HCT116 (cell line): ENCODE measurements at regions not wholly inside any gene's neighbourhood (a gene's known extent, or its start where the extent isn't known, plus 50 kb on each side); places are given as distances from the start of the nearest gene placed in this dataset.

Experiments
- ATAC-seq: fragments of 200-7000 bp; cut with Tn5 transposase; 2 replicates; pipeline ENCODE4 v1.9.1; 2020; ENCODE audit warnings: mild to moderate bottlenecking, moderate library complexity
- BruUV-seq: library from RNA; stranded (reverse); fragments of 400-500 nt; replicated peaks from 2 replicates; lab custom pipeline; 2021; lab: Mats Ljungman, UMichigan
- CTCF ChIA-PET: fragments of 300-600 bp; sonication (Branson Sonifier 250); formaldehyde crosslinking; loops from one replicate; lab custom pipeline; 2021; ENCODE audit warnings: antibody characterized with exemption; lab: Charles Lee
- POLR2A ChIA-PET: fragments of 300-600, 350-600 bp; sonication (Branson Sonifier 250); formaldehyde crosslinking; loops from one replicate; lab custom pipeline; 2021; ENCODE audit warnings: antibody characterized with exemption; lab: Charles Lee
- RAD21 ChIA-PET, 2 experiments: fragments of 300-600 bp; sonication (Branson Sonifier 250); formaldehyde crosslinking; loops; one replicate each; lab custom pipeline; 2023; ENCODE audit warnings: low total read pairs in 2 of 2; ENCODE audit not compliant: uncharacterized antibody in 2 of 2, unreplicated experiment in 2 of 2, low non-redundant PET in 1 of 2; lab: Charles Lee
- DNase-seq: peaks from one replicate; pipeline ENCODE4 v3.0.0-alpha.2; 2010; ENCODE audit warnings: low read depth, low spot score
- H2AFZ ChIP-seq: fragments of 200-600 bp; shearing (Covaris generic), sonication (generic); 2 replicates; pipeline ENCODE4 v1.6.1; 2017; ENCODE audit warnings: low read depth, mixed run types, mixed read lengths, antibody characterized with exemption, low read length; ENCODE audit not compliant: poor library complexity, severe bottlenecking
- H3K27ac ChIP-seq: 2 replicates; pipeline ENCODE4 v1.5.1; 2012; ENCODE audit warnings: low read depth, low read length
- H3K27me3 ChIP-seq: fragments of 200-600 bp; sonication (generic); 2 replicates; pipeline ENCODE4 v1.6.1; 2016; ENCODE audit warnings: mixed run types, low read length, mixed read lengths; ENCODE audit not compliant: insufficient read depth
- H3K36me3 ChIP-seq, 2 experiments: fragments of 200-500 bp in 1 of 2; fragments of 200-600 bp in 1 of 2; sonication (Bioruptor generic) in 1 of 2; sonication (generic) in 1 of 2; 2 replicates each; pipeline versions ENCODE4 v1.5.1 to v1.6.1; 2014 to 2016; ENCODE audit warnings: low read length in 2 of 2, inconsistent platforms in 1 of 2, mixed read lengths in 1 of 2, mixed run types in 1 of 2; ENCODE audit not compliant: insufficient read depth in 2 of 2, control insufficient read depth in 1 of 2
- H3K4me1 ChIP-seq, 2 experiments: fragments of 200-600 bp in 1 of 2; sonication (generic) in 1 of 2; 2 replicates each; pipeline versions ENCODE4 v1.5.1 to v1.6.1; 2012 to 2017; ENCODE audit warnings: low read length in 2 of 2, inconsistent platforms in 1 of 2, mild to moderate bottlenecking in 1 of 2, mixed read lengths in 1 of 2, mixed run types in 1 of 2, moderate library complexity in 1 of 2; ENCODE audit not compliant: insufficient read depth in 2 of 2, control insufficient read depth in 1 of 2
- H3K4me2 ChIP-seq: fragments of 200-600 bp; sonication (generic); 2 replicates; pipeline ENCODE4 v1.6.1; 2017; ENCODE audit warnings: mixed run types, low read length, mixed read lengths
- H3K4me3 ChIP-seq, 2 experiments: fragments of 200-600 bp in 1 of 2; sonication (generic) in 1 of 2; replicated peaks in 1 of 2; 2 replicates each; pipeline ENCODE4 v1.5.1; 2011 to 2016; ENCODE audit warnings: low read length in 2 of 2, control low read depth in 1 of 2, low read depth in 1 of 2, mild to moderate bottlenecking in 1 of 2, mixed read lengths in 1 of 2, mixed run types in 1 of 2
- H3K79me2 ChIP-seq: fragments of 200-600 bp; sonication (generic); 2 replicates; pipeline ENCODE4 v1.6.1; 2017; ENCODE audit warnings: mild to moderate bottlenecking, mixed run types, low read length, moderate library complexity, mixed read lengths; ENCODE audit not compliant: insufficient read depth
- H3K9ac ChIP-seq: fragments of 200-600 bp; sonication (generic); 2 replicates; pipeline ENCODE4 v1.6.1; 2016; ENCODE audit warnings: low read length, mixed read lengths
- H3K9me2 ChIP-seq: fragments of 200-600 bp; sonication (generic), shearing (Covaris generic); 2 replicates; pipeline ENCODE4 v1.6.1; 2017; ENCODE audit warnings: mixed run types, mild to moderate bottlenecking, moderate library complexity; ENCODE audit not compliant: insufficient read depth
- H3K9me3 ChIP-seq, 2 experiments: fragments of 200-500 bp in 1 of 2; fragments of 200-600 bp in 1 of 2; sonication (Bioruptor generic) in 1 of 2; sonication (generic) in 1 of 2; 2 replicates each; pipeline ENCODE4 v1.6.1; 2014 to 2017; ENCODE audit warnings: low read length in 2 of 2, mixed read lengths in 2 of 2, inconsistent platforms in 1 of 2, low read depth in 1 of 2, mild to moderate bottlenecking in 1 of 2, mixed run types in 1 of 2, moderate library complexity in 1 of 2; ENCODE audit not compliant: control insufficient read depth in 1 of 2, insufficient read depth in 1 of 2
- H4K20me1 ChIP-seq: fragments of 200-600 bp; sonication (generic), shearing (Covaris generic); 2 replicates; pipeline ENCODE4 v1.6.1; 2017; ENCODE audit warnings: mixed run types, mild to moderate bottlenecking, moderate library complexity; ENCODE audit not compliant: insufficient read depth
- CBX3 ChIP-seq: IDR thresholded peaks from 2 replicates; pipeline ENCODE4 v1.6.1; 2012; ENCODE audit warnings: low read depth
- CEBPB ChIP-seq: IDR thresholded peaks from 2 replicates; pipeline ENCODE4 v1.6.1; 2012; ENCODE audit warnings: low read depth
- CTCF ChIP-seq, 3 experiments: fragments of 200-600 bp in 1 of 3; sonication (generic) in 1 of 3; IDR thresholded peaks in 2 of 3; conservative IDR thresholded peaks in 1 of 3; 2 replicates each; pipeline ENCODE4 v1.5.1; 2012 to 2017; ENCODE audit warnings: low read depth in 2 of 3, low read length in 2 of 3, antibody characterized with exemption in 1 of 3, borderline replicate concordance in 1 of 3, control low read depth in 1 of 3, mild to moderate bottlenecking in 1 of 3, mixed read lengths in 1 of 3, mixed run types in 1 of 3, moderate library complexity in 1 of 3; ENCODE audit not compliant: insufficient read depth in 1 of 3
- EGR1 ChIP-seq: IDR thresholded peaks from 2 replicates; pipeline ENCODE4 v1.6.1; 2012; ENCODE audit warnings: low read depth
- ELF1 ChIP-seq: IDR thresholded peaks from 2 replicates; pipeline ENCODE4 v1.6.1; 2012; ENCODE audit warnings: low read depth, borderline replicate concordance
- EZH2 ChIP-seq: fragments of 200-600 bp; sonication (generic); IDR thresholded peaks from 2 replicates; pipeline ENCODE4 v1.6.1; 2017; ENCODE audit warnings: antibody characterized with exemption, mixed run types
- EZH2phosphoT487 ChIP-seq: fragments of 200-600 bp; IDR thresholded peaks from 2 replicates; pipeline ENCODE4 v1.6.1; 2018; ENCODE audit warnings: antibody characterized with exemption, borderline replicate concordance
- FOSL1 ChIP-seq: IDR thresholded peaks from 2 replicates; pipeline ENCODE4 v1.6.1; 2012; ENCODE audit warnings: low read depth
- JUND ChIP-seq: IDR thresholded peaks from 2 replicates; pipeline ENCODE4 v1.6.1; 2012
- MAX ChIP-seq: IDR thresholded peaks from 2 replicates; pipeline ENCODE4 v1.6.1; 2012
- POLR2A ChIP-seq: IDR thresholded peaks from 2 replicates; pipeline ENCODE4 v1.7.0; 2011; ENCODE audit warnings: borderline replicate concordance; ENCODE audit not compliant: insufficient read depth, insufficient read length; ENCODE audit errors: extremely low read depth
- POLR2AphosphoS5 ChIP-seq: IDR thresholded peaks from 2 replicates; pipeline ENCODE4 v1.6.1; 2011; ENCODE audit warnings: mild to moderate bottlenecking, low read depth, low read length, moderate library complexity
- RAD21 ChIP-seq: IDR thresholded peaks from 2 replicates; pipeline ENCODE4 v1.6.1; 2012; ENCODE audit warnings: low read depth, mild to moderate bottlenecking
- REST ChIP-seq: IDR thresholded peaks from 2 replicates; pipeline ENCODE4 v1.6.1; 2012; ENCODE audit warnings: low read depth
- SP1 ChIP-seq: IDR thresholded peaks from 2 replicates; pipeline ENCODE4 v1.6.1; 2012; ENCODE audit warnings: low read depth
- SRF ChIP-seq: IDR thresholded peaks from 2 replicates; pipeline ENCODE4 v1.6.1; 2012; ENCODE audit warnings: low read depth
- TCF7L2 ChIP-seq: IDR thresholded peaks from 2 replicates; pipeline ENCODE4 v1.7.0; 2011; ENCODE audit warnings: borderline replicate concordance, inconsistent platforms; ENCODE audit not compliant: insufficient read depth, insufficient read length; ENCODE audit errors: extremely low read depth
- YY1 ChIP-seq: IDR thresholded peaks from 2 replicates; pipeline ENCODE4 v1.6.1; 2011; ENCODE audit warnings: low read length, low read depth, moderate library complexity, mild to moderate bottlenecking; ENCODE audit not compliant: insufficient replicate concordance; ENCODE audit errors: extremely low read depth
- ZFX ChIP-seq: fragments of 450-650 bp; IDR thresholded peaks from 2 replicates; pipeline ENCODE4 v1.6.1; 2017
- ZNF274 ChIP-seq: fragments of 200-500 bp; sonication (Bioruptor generic); IDR thresholded peaks from 2 replicates; pipeline ENCODE4 v1.6.1; 2014; ENCODE audit warnings: mild to moderate bottlenecking, low read depth, low read length, inconsistent platforms
- intact Hi-C: fragments of 100-400 bp; cut with micrococcal nuclease; formaldehyde crosslinking; loops from 2 replicates; pipeline ENCODE4 v1.10.0; 2022

GRCh38 chr5:56460681-56461191 is 227.6 kb upstream of the ANKRD55 start:
- Histone ChIP-seq H3K4me1 (no peaks in the 10 kb centered on the region), H3K9ac (no peak overlapping the region), H3K27ac (no peak overlapping the region), H3K4me3 (no peak overlapping the region), H3K9me2 (no peaks in the 10 kb centered on the region), H2AFZ (no peak overlapping the region), H4K20me1 (no peaks in the 10 kb centered on the region), H3K27me3 (no peaks in the 10 kb centered on the region), H3K36me3 (no peaks in the 10 kb centered on the region)
- no TSS peak for BruUV-seq
- DNase-seq: no peak
- ChIA-PET POLR2A (no interaction called here), CTCF (no interaction called here), RAD21 (no interaction called here)
- TF ChIP-seq POLR2A: no peak
- TF ChIP-seq EZH2: no peak
- no peak for TF ChIP-seq TCF7L2
- no peak for TF ChIP-seq YY1
- TF ChIP-seq CTCF (IDR thresholded peaks at IDR 0.05 in 2 of 3, conservative IDR thresholded peaks at IDR 0.05 in 1 of 3; ENCODE audit: borderline replicate concordance in 1 of 3, insufficient read depth in 1 of 3, low read depth in 2 of 3, low read length in 2 of 3): no peak
- no peak for TF ChIP-seq ELF1
- TF ChIP-seq CBX3: no peak
- TF ChIP-seq FOSL1: no peak
- no peak for TF ChIP-seq SRF
- no peak for TF ChIP-seq CEBPB
- TF ChIP-seq POLR2AphosphoS5: no peak
- TF ChIP-seq JUND: no peak
- TF ChIP-seq RAD21: no peak
- no peak for TF ChIP-seq REST
- TF ChIP-seq SP1: no peak
- TF ChIP-seq EGR1: no peak
- no peak for TF ChIP-seq EZH2phosphoT487
- TF ChIP-seq ZNF274: no peak
- no peak for TF ChIP-seq ZFX
- TF ChIP-seq MAX: no peak
- TF ChIP-seq, all 23 proteins: peak for 0
- ATAC-seq: no peak
- intact Hi-C loops: no loop called here
- H3K4me2 ChIP-seq: no peak overlapping the region
- no peaks in the 10 kb centered on the region for H3K79me2 ChIP-seq
- H3K9me3 ChIP-seq: no peaks in the 10 kb centered on the region
